Endothelial cell of umbilical vein (primary cell): ENCODE measurements at regions not wholly inside any gene's neighbourhood (a gene's known extent, or its start where the extent isn't known, plus 50 kb on each side); places are given as distances from the start of the nearest gene placed in this dataset.

Experiments used
- BruUV-seq: library from RNA; stranded (reverse); fragments of 400-500 nt; replicated peaks from 2 replicates; lab custom pipeline; 2021; lab: Mats Ljungman, UMichigan
- CTCF ChIA-PET: fragments of 300-600, 350-600 bp; sonication (Branson Sonifier 250); formaldehyde crosslinking; loops from one replicate; lab custom pipeline; 2021; ENCODE audit warnings: antibody characterized with exemption, inconsistent platforms; lab: Charles Lee
- POLR2A ChIA-PET: fragments of 300-600, 350-600 bp; sonication (Branson Sonifier 250); formaldehyde crosslinking; loops from one replicate; lab custom pipeline; 2021; ENCODE audit warnings: antibody characterized with exemption, inconsistent platforms; lab: Charles Lee
- DNase-seq: peaks from one replicate; pipeline ENCODE4 v3.0.0-alpha.2; 2011; ENCODE audit warnings: low read depth, low spot score
- FAIRE-seq: peaks from 2 replicates; lab custom pipeline; 2011; peaks lifted over from hg19 to GRCh38; lab: Jason Lieb, UNC
- H2AFZ ChIP-seq: 2 replicates; pipeline ENCODE4 v1.6.0; 2012; ENCODE audit warnings: low read depth, low read length, control low read depth, inconsistent platforms
- H3K27ac ChIP-seq: 2 replicates; pipeline ENCODE4 v1.5.1; 2011; ENCODE audit warnings: low read depth, mild to moderate bottlenecking, control low read depth, low read length, moderate library complexity; ENCODE audit not compliant: insufficient read depth
- H3K27me3 ChIP-seq, 2 experiments: 2 replicates each; pipeline versions ENCODE4 v1.6.0 to v1.6.1; 2011; ENCODE audit warnings: low read length in 2 of 2, mixed read lengths in 1 of 2; ENCODE audit not compliant: control insufficient read depth in 2 of 2, insufficient read depth in 2 of 2
- H3K36me3 ChIP-seq, 2 experiments: 2 replicates in 1 of 2; 3 replicates in 1 of 2; pipeline ENCODE4 v1.5.1; 2011; ENCODE audit warnings: low read length in 2 of 2, mild to moderate bottlenecking in 1 of 2, moderate library complexity in 1 of 2; ENCODE audit not compliant: control insufficient read depth in 2 of 2, insufficient read depth in 2 of 2; ENCODE audit errors: extremely low read depth in 1 of 2
- H3K4me1 ChIP-seq: 3 replicates; pipeline ENCODE4 v1.5.1; 2011; ENCODE audit warnings: mild to moderate bottlenecking, low read length; ENCODE audit not compliant: control insufficient read depth, insufficient read depth; ENCODE audit errors: extremely low read depth
- H3K4me2 ChIP-seq: 2 replicates; pipeline ENCODE4 v1.6.1; 2011; ENCODE audit warnings: low read length, control low read depth, mixed read lengths; ENCODE audit not compliant: insufficient read depth
- H3K4me3 ChIP-seq, 3 experiments: fragments of 200-600 bp in 1 of 3; sonication (generic), shearing (Covaris generic) in 1 of 3; replicated peaks in 1 of 3; 2 replicates each; pipeline ENCODE4 v1.5.1; 2011 to 2016; ENCODE audit warnings: control low read depth in 3 of 3, low read length in 3 of 3, mild to moderate bottlenecking in 2 of 3, inconsistent platforms in 1 of 3, low read depth in 1 of 3, moderate library complexity in 1 of 3; ENCODE audit not compliant: insufficient read depth in 1 of 3
- H3K79me2 ChIP-seq: 2 replicates; pipeline ENCODE4 v1.6.0; 2012; ENCODE audit warnings: low read length, inconsistent platforms; ENCODE audit not compliant: control insufficient read depth, insufficient read depth
- H3K9ac ChIP-seq: replicated peaks from 2 replicates; pipeline ENCODE3; 2011; ENCODE audit warnings: low read length, control low read depth; ENCODE audit not compliant: insufficient read depth; ENCODE audit errors: extremely low read depth
- H3K9me1 ChIP-seq: replicated peaks from 3 replicates; pipeline ENCODE4 v1.6.0; 2011; ENCODE audit warnings: mild to moderate bottlenecking, low read length; ENCODE audit not compliant: control insufficient read depth, insufficient read depth; ENCODE audit errors: extremely low read depth
- H3K9me3 ChIP-seq: replicated peaks from 2 replicates; pipeline ENCODE4 v1.5.1; 2012; ENCODE audit warnings: low read length, inconsistent platforms; ENCODE audit not compliant: control insufficient read depth, insufficient read depth
- H4K20me1 ChIP-seq: replicated peaks from 2 replicates; pipeline ENCODE3; 2011; ENCODE audit warnings: mild to moderate bottlenecking, low read length; ENCODE audit not compliant: control insufficient read depth, insufficient read depth; ENCODE audit errors: extremely low read depth
- CTCF ChIP-seq, 2 donors: IDR thresholded peaks; 1 replicate in 1 of 2; 2 replicates in 1 of 2; pipeline ENCODE4 v1.5.1; 2011; ENCODE audit warnings: low read length in 2 of 2, mild to moderate bottlenecking in 2 of 2, moderate library complexity in 2 of 2, control low read depth in 1 of 2, inconsistent platforms in 1 of 2, low read depth in 1 of 2; ENCODE audit not compliant: insufficient read depth in 1 of 2; ENCODE audit errors: extremely low read depth in 1 of 2
- EZH2 ChIP-seq: IDR thresholded peaks from 2 replicates; pipeline ENCODE4 v1.6.1; 2012; ENCODE audit warnings: borderline replicate concordance, low read depth, mild to moderate bottlenecking, moderate library complexity, low read length, inconsistent platforms; ENCODE audit not compliant: severe bottlenecking
- FOS ChIP-seq: IDR thresholded peaks from 2 replicates; pipeline ENCODE4 v1.6.1; 2011; ENCODE audit warnings: mild to moderate bottlenecking, low read length, moderate library complexity, borderline replicate concordance; ENCODE audit not compliant: insufficient read depth
- JUN ChIP-seq: IDR thresholded peaks from 2 replicates; pipeline ENCODE4 v1.6.1; 2011; ENCODE audit warnings: borderline replicate concordance, low read depth; ENCODE audit not compliant: insufficient read length, insufficient read depth
- MYC ChIP-seq: IDR thresholded peaks from one replicate; pipeline ENCODE4 v1.6.1; 2011; ENCODE audit warnings: mild to moderate bottlenecking, low read depth, low read length
- POLR2A ChIP-seq: IDR thresholded peaks from 2 replicates; pipeline ENCODE4 v1.6.1; 2012; ENCODE audit warnings: low read depth, mild to moderate bottlenecking, control low read depth, low read length
- POLR2AphosphoS5 ChIP-seq: IDR thresholded peaks from 2 replicates; pipeline ENCODE4 v1.6.1; 2012; ENCODE audit warnings: low read depth, mild to moderate bottlenecking, control low read depth, low read length, moderate library complexity; ENCODE audit not compliant: insufficient read depth
- dilution Hi-C: fragments of 300-500 bp; cut with MboI; formaldehyde crosslinking; loops from one replicate; pipeline ENCODE4 v1.15.0; 2019; ENCODE audit warnings: low sequenced_read_pairs; ENCODE audit not compliant: extremely low pct_ligation_motif_present
- intact Hi-C: fragments of 100-400 bp; cut with micrococcal nuclease; formaldehyde crosslinking; loops from one replicate; pipeline ENCODE4 v1.10.0; 2022

GRCh38 chr2:39488450-39488849, 51.4 kb upstream of the MAP4K3 start:
- POLR2A ChIA-PET = interaction anchor here (0.7 kb wide), 2 partner anchors 14 to 53 kb away, joined by 3 to 5 read pairs; no protein-coding TSS in a partner anchor
- no peaks in the 10 kb centered on the region for H3K9me1 ChIP-seq
- peak overlapping the region; percentile 44 for H3K27ac ChIP-seq
- peak; percentile 83 for DNase-seq
- peak overlapping the region; percentile 13 for H3K4me2 ChIP-seq
- H3K27me3 ChIP-seq = no peaks in the 10 kb centered on the region
- dilution Hi-C loops (no loop called here), intact Hi-C loops (no loop called here)
- peaks cover 37% of the 10 kb centered on the region for H3K4me1 ChIP-seq
- no TSS peak for BruUV-seq
- H3K79me2 ChIP-seq = no peaks in the 10 kb centered on the region
- peak; percentile 74 for FAIRE-seq
- H3K9ac ChIP-seq = no peak overlapping the region
- no peaks in the 10 kb centered on the region for H3K36me3 ChIP-seq
- no peak overlapping the region for H3K4me3 ChIP-seq
- no peaks in the 10 kb centered on the region for H3K9me3 ChIP-seq
- CTCF ChIA-PET = interaction anchor here (0.9 to 1.3 kb wide), 6 partner anchors 19 to 109 kb away, joined by 3 to 9 read pairs (median 3); no protein-coding TSS in a partner anchor
- TF ChIP-seq JUN = peak; percentile 49
- TF ChIP-seq POLR2A = no peak
- no peak for TF ChIP-seq EZH2
- TF ChIP-seq MYC = peak; percentile 38
- TF ChIP-seq POLR2AphosphoS5 = peak; percentile 47
- TF ChIP-seq CTCF (IDR thresholded peaks at IDR 0.05; ENCODE audit: extremely low read depth in 1 of 2, insufficient read depth in 1 of 2, low read depth in 1 of 2, low read length in 2 of 2) = no peak
- TF ChIP-seq FOS = peak; percentile 84
- peak overlapping the region; percentile 22 for H2AFZ ChIP-seq
- H4K20me1 ChIP-seq = no peaks in the 10 kb centered on the region
